ENCODE measurements at regions not wholly inside any gene's neighbourhood (a gene's known extent, or its start where the extent isn't known, plus 50 kb on each side); places are given as distances from the start of the nearest gene placed in this dataset.

DNA sequence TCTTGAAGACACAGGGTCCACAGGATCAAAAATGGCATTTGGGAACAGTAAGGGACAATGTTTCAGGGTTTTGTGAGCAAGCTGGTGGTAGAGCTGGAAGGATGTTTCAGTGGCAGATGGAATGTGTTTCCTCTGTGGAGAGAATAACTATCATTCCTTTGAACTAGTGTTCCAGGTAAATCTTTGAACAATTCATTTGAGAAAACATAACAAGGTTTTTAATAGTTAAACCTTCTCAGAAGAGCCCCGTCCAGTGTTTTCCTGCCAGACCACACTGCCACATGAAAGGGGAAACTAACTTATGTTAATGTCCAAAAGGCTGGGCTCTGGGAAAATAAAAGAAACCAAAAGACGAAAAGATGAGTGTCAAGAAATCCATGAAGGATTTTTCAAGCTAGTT, 207.0 kb upstream of the ZNF462 start:
- H3K27me3 ChIP-seq = no peaks in the 10 kb centered on the region
- H3K9me3 ChIP-seq = no peaks in the 10 kb centered on the region
- no peak overlapping the region for H3K27ac ChIP-seq
- intact Hi-C loops (cut with DNase I) = no loop called here
- 81 to 90% (median 86%) methylated on average over 2 of the region's 2 CpGs for WGBS, 4 donors
- ATAC-seq = no peak
- no peaks in the 10 kb centered on the region for H3K36me3 ChIP-seq
- H3K4me1 ChIP-seq = no peaks in the 10 kb centered on the region
- no peak overlapping the region for H3K4me3 ChIP-seq
- TF ChIP-seq, protein P1, sequence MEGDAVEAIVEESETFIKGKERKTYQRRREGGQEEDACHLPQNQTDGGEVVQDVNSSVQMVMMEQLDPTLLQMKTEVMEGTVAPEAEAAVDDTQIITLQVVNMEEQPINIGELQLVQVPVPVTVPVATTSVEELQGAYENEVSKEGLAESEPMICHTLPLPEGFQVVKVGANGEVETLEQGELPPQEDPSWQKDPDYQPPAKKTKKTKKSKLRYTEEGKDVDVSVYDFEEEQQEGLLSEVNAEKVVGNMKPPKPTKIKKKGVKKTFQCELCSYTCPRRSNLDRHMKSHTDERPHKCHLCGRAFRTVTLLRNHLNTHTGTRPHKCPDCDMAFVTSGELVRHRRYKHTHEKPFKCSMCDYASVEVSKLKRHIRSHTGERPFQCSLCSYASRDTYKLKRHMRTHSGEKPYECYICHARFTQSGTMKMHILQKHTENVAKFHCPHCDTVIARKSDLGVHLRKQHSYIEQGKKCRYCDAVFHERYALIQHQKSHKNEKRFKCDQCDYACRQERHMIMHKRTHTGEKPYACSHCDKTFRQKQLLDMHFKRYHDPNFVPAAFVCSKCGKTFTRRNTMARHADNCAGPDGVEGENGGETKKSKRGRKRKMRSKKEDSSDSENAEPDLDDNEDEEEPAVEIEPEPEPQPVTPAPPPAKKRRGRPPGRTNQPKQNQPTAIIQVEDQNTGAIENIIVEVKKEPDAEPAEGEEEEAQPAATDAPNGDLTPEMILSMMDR (IDR thresholded peaks at IDR 0.05) = no peak
- TF ChIP-seq POLR2A (IDR thresholded peaks at IDR 0.05) = no peak
- DNase-seq = no peak

DNA sequence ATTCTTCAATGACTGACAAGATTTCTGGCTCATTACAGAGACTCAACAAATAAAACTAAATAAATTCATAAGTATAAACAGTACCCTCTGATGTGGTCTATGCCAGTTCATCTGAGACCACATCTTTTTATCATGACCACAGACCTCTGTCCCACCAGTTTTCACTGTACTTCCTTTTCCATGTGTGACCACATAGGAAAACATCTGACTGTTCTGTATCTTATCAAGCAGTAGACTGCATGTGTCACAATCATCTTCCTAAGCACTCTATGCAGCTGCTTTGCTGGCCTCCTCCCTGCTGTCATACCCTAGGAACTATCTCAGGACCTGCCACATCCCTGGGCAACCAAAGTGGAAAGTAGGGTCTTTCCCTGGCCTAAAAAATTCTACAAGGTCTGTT, 205.0 kb upstream of the ZNF462 start:
- no peak overlapping the region for H3K4me3 ChIP-seq
- no peak for TF ChIP-seq POLR2A (IDR thresholded peaks at IDR 0.05)
- TF ChIP-seq, protein P1 (IDR thresholded peaks at IDR 0.05) = no peak
- no peak overlapping the region for H3K27ac ChIP-seq
- intact Hi-C loops (cut with DNase I) = no loop called here
- ATAC-seq = no peak
- H3K4me1 ChIP-seq = peaks cover 0 to 3% (median 0%) of the 10 kb centered on the region in 12 donors
- H3K36me3 ChIP-seq = no peaks in the 10 kb centered on the region
- H3K27me3 ChIP-seq = no peaks in the 10 kb centered on the region
- no peak for DNase-seq
- no peaks in the 10 kb centered on the region for H3K9me3 ChIP-seq

DNA sequence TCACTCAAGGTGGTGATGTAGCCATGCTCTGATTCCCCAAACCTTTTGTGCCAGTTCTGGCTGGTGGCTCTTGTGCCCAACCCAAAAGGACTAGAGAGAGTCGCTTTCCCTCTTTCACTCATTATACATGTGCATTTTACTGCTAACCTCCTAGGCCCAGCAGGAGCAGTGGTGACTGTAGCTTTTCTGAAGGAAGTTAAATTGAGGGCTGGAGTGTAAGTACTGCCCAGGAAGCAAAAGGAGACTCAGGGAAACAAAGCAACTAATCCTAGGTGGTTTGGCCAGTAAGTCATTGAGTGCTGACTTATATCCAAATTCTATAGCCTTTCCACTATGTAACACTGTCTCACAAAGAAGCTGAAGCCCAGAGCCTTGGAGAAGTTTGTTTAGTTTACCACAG, 194.4 kb upstream of the ZNF462 start:
- intact Hi-C loops (cut with DNase I) = no loop called here
- no peaks in the 10 kb centered on the region for H3K9me3 ChIP-seq
- TF ChIP-seq, protein P1 (IDR thresholded peaks at IDR 0.05) = no peak
- no peak for TF ChIP-seq POLR2A (IDR thresholded peaks at IDR 0.05)

DNA sequence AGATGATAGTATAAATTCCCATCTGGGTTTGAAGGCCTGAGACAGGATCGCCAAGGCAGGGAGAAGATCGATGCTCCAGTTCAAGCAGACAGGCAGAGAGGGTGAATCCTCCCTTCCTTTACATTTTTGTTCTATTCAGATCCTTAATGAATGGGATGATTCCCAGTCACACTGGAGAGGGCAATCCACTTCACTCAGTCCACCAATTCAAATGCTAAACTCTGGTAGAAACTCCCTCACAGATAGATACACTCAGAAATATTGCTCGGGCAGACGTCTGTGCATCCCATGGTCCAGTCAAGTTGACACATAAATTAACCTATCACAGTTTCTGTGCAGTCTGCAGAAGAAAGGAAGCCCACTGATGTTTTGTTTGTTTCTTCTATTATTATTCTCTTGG, 193.1 kb upstream of the ZNF462 start:
- DNase-seq = no peak
- no peaks in the 10 kb centered on the region for H3K27me3 ChIP-seq
- H3K36me3 ChIP-seq = no peaks in the 10 kb centered on the region
- no peaks in the 10 kb centered on the region for H3K4me1 ChIP-seq
- H3K4me3 ChIP-seq = no peak overlapping the region
- H3K27ac ChIP-seq = no peak overlapping the region
- intact Hi-C loops (cut with DNase I) = no loop called here
- no peak for TF ChIP-seq POLR2A (IDR thresholded peaks at IDR 0.05)
- TF ChIP-seq, protein P1 (IDR thresholded peaks at IDR 0.05) = no peak
- ATAC-seq = no peak
- no peaks in the 10 kb centered on the region for H3K9me3 ChIP-seq
- WGBS, 4 donors = 90 to 97% (median 95%) methylated on average over 4 of the region's 4 CpGs

More for the DNA sequence above, 194.4 kb upstream of the ZNF462 start:
- 79 to 96% (median 93%) methylated on average over 1 of the region's 1 CpG for WGBS, 4 donors
- H3K36me3 ChIP-seq = no peaks in the 10 kb centered on the region
- ATAC-seq (no peak), DNase-seq (no peak)
- H3K4me3 ChIP-seq = no peak overlapping the region
- no peaks in the 10 kb centered on the region for H3K4me1 ChIP-seq
- H3K27ac ChIP-seq = no peak overlapping the region
- H3K27me3 ChIP-seq = no peaks in the 10 kb centered on the region

Data from heart left ventricle (tissue), 16 donors.